Epithelial cell of esophagus (primary cell): ENCODE measurements at regions not wholly inside any gene's neighbourhood (a gene's known extent, or its start where the extent isn't known, plus 50 kb on each side); places are given as distances from the start of the nearest gene placed in this dataset.
A peak's percentile ranks its signal among the peaks of the same experiment; 100 is the strongest.

ENCODE experiments used
- DNase-seq: peaks from one replicate; pipeline ENCODE4 v3.0.0; 2010; ENCODE audit warnings: low read depth
- H3K4me3 ChIP-seq: 2 replicates; pipeline ENCODE4 v1.5.1; 2011; ENCODE audit warnings: mild to moderate bottlenecking, low read length, control low read depth
- CTCF ChIP-seq: IDR thresholded peaks from 2 replicates; pipeline ENCODE4 v1.5.1; 2011; ENCODE audit warnings: low read depth, mild to moderate bottlenecking, low read length, control low read depth, inconsistent platforms; ENCODE audit not compliant: insufficient read depth; ENCODE audit errors: missing control alignments

- TF ChIP-seq CTCF, result no peak
- no peak for DNase-seq
- H3K4me3 ChIP-seq, result no peak overlapping the region
These were observed 229.3 kb downstream of the SNX18 start for GRCh38 chr5:54746777-54747398.

- no peak overlapping the region for H3K4me3 ChIP-seq
- no peak for DNase-seq
- TF ChIP-seq CTCF, result no peak
These were observed 228.8 kb downstream of the SNX18 start for GRCh38 chr5:54746346-54746745.

GRCh38 chr5:54745599-54745998, 228.0 kb downstream of the SNX18 start:
- TF ChIP-seq CTCF, result no peak

GRCh38 chr5:54743997-54744788, 226.6 kb downstream of the SNX18 start:
- TF ChIP-seq CTCF, result no peak
- DNase-seq, result peak; percentile 94
- no peak overlapping the region for H3K4me3 ChIP-seq

More at GRCh38 chr5:54745599-54745998, 228.0 kb downstream of the SNX18 start:
- no peak for DNase-seq
- H3K4me3 ChIP-seq, result no peak overlapping the region

GRCh38 chr5:54743581-54743980, 226.0 kb downstream of the SNX18 start:
- no peak overlapping the region for H3K4me3 ChIP-seq
- no peak for TF ChIP-seq CTCF
- DNase-seq, result no peak

GRCh38 chr5:54742417-54742891, 224.9 kb downstream of the SNX18 start:
- H3K4me3 ChIP-seq, result no peak overlapping the region
- DNase-seq, result peak; percentile 92
- peak; percentile 48 for TF ChIP-seq CTCF
